GM12891 (cell line): ENCODE measurements at regions not wholly inside any gene's neighbourhood (a gene's known extent, or its start where the extent isn't known, plus 50 kb on each side); places are given as distances from the start of the nearest gene placed in this dataset.

ENCODE experiments used
- DNase-seq: peaks from one replicate; pipeline ENCODE4 v3.0.0; 2011; ENCODE audit warnings: low spot score; ENCODE audit not compliant: insufficient read length
- FAIRE-seq: peaks from 2 replicates; lab custom pipeline; 2011; peaks lifted over from hg19 to GRCh38; lab: Jason Lieb, UNC
- PAX5 ChIP-seq: IDR thresholded peaks from 2 replicates; pipeline ENCODE4 v1.6.1; 2011; ENCODE audit warnings: low read length, moderate library complexity, mild to moderate bottlenecking; ENCODE audit not compliant: insufficient read depth, severe bottlenecking
- POLR2A ChIP-seq: IDR thresholded peaks from 2 replicates; pipeline ENCODE4 v1.6.1; 2011; ENCODE audit warnings: low read depth, low read length, control low read depth
- POLR2AphosphoS5 ChIP-seq: IDR thresholded peaks from 2 replicates; pipeline ENCODE4 v1.6.1; 2011; ENCODE audit warnings: low read depth, low read length, control low read depth
- POU2F2 ChIP-seq: IDR thresholded peaks from 2 replicates; pipeline ENCODE4 v1.6.1; 2011; ENCODE audit warnings: low read depth, mild to moderate bottlenecking, control low read depth, low read length, moderate library complexity
- SPI1 ChIP-seq: IDR thresholded peaks from 2 replicates; pipeline ENCODE4 v1.6.1; 2011; ENCODE audit warnings: low read depth, low read length, control low read depth
- TAF1 ChIP-seq: IDR thresholded peaks from 2 replicates; pipeline ENCODE4 v1.6.1; 2011; ENCODE audit warnings: low read depth, low read length, control low read depth

DNA sequence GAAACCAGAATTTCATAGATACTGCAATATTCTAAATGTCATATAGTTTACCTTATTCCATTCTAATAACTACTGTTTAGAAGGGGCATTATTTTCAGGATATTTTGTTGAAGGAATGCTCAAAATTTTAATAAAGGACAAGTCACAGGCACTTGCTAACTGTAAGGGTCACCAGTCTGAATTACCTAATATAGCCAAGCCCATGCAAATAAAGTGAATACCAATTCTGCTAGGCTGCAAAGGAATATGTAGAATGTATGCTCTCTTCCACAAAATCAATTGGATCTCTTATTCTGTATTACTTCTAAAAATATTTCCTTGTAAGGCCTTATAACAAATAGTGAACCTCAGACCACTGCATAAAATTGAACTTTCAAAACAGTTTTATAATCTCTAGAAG, 52.3 kb upstream of the FAT4 start:
- TF ChIP-seq PAX5 (no peak), SPI1 (no peak), POLR2AphosphoS5 (no peak), POU2F2 (no peak)
- DNase-seq (no peak), FAIRE-seq (no peak)

DNA sequence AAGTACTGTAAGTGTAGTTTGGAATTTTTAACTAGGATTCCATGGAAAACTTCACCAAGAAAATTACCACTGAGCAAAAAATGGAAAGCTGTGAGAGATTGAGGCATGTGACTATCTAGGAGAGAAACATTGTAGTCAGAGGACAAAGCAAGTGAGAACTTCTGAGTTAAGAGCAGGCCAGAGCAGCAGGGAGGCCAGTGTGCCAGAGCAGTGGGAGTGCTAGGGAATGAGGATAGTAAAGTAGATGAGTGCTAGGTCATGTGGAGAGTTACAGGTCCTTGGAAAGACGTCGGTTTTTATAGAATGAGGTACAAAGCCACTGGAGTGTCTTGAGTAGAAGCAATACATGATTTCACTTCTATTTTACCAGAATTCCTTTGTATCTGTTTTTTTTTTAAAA, 52.7 kb upstream of the FAT4 start:
- TF ChIP-seq SPI1 = no peak
- TF ChIP-seq POU2F2 = no peak
- no peak for TF ChIP-seq PAX5
- TF ChIP-seq TAF1 = no peak
- no peak for TF ChIP-seq POLR2A
- TF ChIP-seq POLR2AphosphoS5 = no peak
- DNase-seq (no peak), FAIRE-seq (no peak)

DNA sequence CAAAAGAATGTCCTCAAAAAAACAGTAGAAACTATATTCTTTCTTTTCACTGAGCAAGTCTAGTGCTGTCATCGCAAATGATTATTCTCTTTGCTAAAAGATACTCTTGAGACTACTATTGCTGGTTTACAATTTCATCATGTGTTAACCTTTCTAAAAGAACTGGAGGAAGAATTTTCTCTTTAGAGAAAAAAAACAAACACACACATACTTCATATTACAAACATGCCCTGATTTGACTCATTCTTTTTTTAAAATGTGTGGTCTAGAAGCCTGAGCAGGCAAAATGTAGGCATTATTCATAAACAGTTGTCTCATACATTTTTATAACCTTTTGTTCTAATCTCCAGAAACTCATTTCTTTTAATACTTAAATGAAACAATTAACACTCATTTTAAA, 60.6 kb upstream of the FAT4 start:
- TF ChIP-seq PAX5 (no peak), SPI1 (no peak), POLR2A (no peak), POLR2AphosphoS5 (no peak), POU2F2 (no peak), TAF1 (no peak)
- FAIRE-seq = no peak
- DNase-seq = no peak

DNA sequence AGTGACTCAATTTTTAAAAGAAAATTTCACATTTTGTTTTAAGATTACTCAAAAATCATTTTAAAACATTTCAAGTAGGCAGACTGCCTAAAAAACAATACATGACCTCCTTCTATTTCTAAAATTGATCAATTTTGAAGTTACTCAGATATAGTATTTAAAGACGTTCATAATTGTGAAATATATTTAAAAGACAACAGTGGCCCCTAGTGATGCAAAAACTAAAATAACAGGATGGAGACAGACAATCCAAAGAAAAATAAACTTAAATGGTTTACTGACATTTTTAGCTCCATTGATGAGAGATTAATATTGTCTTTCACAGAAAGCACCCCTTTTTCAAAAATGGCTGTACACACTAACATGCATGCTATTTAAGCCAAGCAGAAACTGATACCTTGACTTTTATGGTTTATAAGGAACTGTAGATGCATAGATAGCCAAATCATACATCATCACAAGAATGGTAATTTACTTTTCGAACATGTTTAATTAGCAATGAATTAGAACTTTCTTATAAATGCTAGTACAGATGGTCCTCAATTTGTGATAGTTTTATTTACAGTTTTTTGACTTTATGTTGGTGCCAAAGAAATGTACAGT, 69.8 kb upstream of the FAT4 start:
- no peak for FAIRE-seq
- TF ChIP-seq POLR2A (no peak), POU2F2 (no peak), TAF1 (no peak)
- no peak for DNase-seq

DNA sequence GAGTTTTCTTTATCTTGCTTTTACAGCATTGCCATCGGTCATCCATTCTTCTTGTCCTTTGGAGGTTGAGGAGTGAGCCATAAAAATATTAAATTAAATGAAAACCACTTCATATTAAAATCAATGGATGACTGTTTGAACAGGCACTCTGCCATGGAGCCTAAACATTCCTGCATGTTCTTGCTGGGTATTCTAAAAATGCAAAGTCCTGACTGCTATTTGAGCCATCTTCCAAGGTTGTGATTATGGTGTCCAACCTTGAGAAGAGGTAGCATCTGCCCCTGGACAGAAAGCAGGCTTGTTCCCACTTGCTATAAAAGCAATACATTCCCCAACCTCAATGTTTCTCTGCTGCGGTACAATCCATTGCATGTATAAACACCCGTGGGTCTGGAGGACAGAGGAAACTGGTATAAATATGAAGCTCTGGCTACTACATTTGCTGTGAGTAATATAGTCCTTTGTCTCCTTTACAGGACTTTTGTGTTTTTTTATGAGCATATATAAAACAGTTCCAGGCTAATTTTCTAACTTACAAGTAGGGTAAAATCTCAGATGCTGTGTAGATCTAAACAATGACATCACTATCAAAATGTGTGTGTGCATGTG, 70.9 kb upstream of the FAT4 start:
- no peak for DNase-seq
- no peak for TF ChIP-seq POU2F2
- FAIRE-seq = no peak

DNA sequence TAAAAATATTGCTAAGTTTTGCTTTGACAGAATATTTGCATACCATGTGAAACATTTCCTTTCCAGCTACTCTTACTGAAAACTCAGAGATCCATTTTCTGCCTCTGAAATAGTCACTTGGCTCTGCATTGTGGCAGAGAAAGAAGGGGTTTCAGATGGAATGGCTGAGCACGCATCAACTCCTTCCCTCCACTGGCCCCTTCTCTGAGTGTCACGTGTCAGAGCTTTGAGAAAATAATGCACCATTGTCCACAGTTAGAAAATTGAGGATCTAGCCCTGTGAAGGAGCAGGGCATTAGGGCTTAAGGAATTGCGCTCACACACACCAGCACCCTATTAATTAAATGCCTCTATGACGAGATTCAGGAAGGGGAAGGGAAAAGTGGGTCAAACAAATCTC, 78.8 kb upstream of the FAT4 start:
- no peak for FAIRE-seq
- no peak for DNase-seq
- TF ChIP-seq TAF1 (no peak), POU2F2 (no peak), PAX5 (no peak), POLR2AphosphoS5 (no peak), POLR2A (no peak), SPI1 (no peak)

DNA sequence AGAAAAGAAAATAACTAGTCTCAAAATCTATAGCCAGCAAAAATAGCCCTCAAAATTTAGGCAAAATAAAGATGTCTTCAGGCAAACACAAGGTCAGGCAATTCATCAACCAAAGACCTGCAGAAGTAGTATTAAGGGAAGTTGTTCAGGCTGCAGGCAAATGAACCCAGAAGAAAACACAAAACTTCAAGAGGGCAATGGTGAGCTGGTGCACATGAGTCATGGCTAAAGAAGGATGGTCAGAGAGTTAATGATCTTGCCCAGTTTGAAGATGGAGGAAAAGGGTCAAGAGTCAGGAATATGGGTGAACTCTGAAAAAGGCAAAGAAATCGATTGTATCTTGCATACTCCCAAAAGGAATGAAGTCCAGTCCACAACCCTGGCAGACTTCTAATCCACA, 83.1 kb upstream of the FAT4 start:
- DNase-seq (no peak), FAIRE-seq (no peak)
- TF ChIP-seq SPI1 = no peak
- TF ChIP-seq POU2F2 = no peak
- TF ChIP-seq POLR2A = no peak
- no peak for TF ChIP-seq PAX5

DNA sequence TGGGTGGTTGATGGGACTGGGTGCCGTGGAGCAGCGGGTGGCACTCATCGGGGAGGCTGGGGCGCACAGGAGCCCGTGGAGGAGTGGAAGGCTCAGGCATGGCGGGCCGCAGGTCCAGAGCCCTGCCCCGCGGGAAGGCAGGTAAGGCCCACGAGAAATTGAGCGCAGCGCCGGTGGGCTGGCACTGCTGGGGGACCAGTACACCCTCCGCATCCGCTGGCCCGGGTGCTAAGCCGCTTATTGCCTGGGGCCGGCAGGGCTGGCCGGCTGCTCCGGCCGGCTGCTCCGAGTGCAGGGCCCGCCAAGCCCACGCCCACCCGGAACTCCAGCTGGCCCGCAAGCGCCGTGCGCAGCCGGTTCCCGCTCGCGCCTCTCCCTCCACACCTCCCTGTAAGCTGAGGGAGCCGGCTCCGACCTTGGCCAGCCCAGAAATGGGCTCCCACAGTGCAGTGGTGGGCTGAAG, 85.1 kb upstream of the FAT4 start:
- FAIRE-seq = no peak
- TF ChIP-seq SPI1 = no peak
- TF ChIP-seq TAF1 = no peak
- TF ChIP-seq PAX5 = no peak
- no peak for TF ChIP-seq POLR2A
- no peak for TF ChIP-seq POU2F2
- TF ChIP-seq POLR2AphosphoS5 = no peak
- DNase-seq = no peak

DNA sequence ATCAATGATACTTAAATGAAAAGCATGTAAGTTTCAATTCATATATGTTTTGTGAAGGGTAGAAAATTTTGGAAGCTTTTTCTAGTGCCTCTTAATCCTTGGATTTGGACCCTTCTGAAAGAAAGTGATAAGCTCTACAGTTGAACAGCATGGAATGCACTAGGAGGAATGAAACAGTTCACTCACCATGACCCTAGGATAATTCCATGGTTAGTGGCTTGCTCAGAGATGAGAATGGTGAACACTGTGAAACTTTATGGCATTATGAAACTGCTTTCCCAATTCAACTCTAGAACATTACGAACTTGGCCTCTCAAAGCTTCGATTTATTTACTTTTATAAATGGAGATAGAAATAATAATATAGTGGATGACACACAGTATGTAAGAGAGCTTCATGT, 88.9 kb upstream of the FAT4 start:
- FAIRE-seq = no peak
- TF ChIP-seq POLR2AphosphoS5 (no peak), PAX5 (no peak), TAF1 (no peak), POU2F2 (no peak), POLR2A (no peak), SPI1 (no peak)
- no peak for DNase-seq

DNA sequence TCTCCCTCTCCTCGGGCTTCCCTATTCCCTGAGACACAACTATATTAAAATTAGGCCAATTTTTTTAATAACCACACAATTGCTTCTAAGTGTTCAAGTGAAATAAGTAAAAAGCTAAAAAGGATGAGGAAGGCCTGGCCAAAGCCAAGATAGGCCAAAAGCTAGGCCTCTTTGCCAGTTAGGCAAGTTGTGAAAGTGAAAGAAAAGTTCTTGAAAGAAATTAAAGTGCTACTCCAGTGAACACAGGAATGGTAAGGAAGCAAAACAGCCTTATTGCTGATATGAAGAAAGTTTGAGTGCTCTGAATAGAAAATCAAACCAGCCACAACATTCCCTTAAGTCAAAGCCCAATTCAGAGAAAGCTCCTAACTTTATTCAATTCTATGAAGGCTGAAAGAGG, 114.2 kb upstream of the FAT4 start:
- FAIRE-seq (no peak), DNase-seq (no peak)
- TF ChIP-seq POLR2AphosphoS5 (no peak), POU2F2 (no peak), SPI1 (no peak), TAF1 (no peak), PAX5 (no peak), POLR2A (no peak)
